ENCODE measurements at regions not wholly inside any gene's neighbourhood (a gene's known extent, or its start where the extent isn't known, plus 50 kb on each side); places are given as distances from the start of the nearest gene placed in this dataset.

- intact Hi-C loops (cut with micrococcal nuclease; ENCODE audit: unreplicated experiment), result no loop called here
- TF ChIP-seq, protein P1, sequence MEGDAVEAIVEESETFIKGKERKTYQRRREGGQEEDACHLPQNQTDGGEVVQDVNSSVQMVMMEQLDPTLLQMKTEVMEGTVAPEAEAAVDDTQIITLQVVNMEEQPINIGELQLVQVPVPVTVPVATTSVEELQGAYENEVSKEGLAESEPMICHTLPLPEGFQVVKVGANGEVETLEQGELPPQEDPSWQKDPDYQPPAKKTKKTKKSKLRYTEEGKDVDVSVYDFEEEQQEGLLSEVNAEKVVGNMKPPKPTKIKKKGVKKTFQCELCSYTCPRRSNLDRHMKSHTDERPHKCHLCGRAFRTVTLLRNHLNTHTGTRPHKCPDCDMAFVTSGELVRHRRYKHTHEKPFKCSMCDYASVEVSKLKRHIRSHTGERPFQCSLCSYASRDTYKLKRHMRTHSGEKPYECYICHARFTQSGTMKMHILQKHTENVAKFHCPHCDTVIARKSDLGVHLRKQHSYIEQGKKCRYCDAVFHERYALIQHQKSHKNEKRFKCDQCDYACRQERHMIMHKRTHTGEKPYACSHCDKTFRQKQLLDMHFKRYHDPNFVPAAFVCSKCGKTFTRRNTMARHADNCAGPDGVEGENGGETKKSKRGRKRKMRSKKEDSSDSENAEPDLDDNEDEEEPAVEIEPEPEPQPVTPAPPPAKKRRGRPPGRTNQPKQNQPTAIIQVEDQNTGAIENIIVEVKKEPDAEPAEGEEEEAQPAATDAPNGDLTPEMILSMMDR (conservative IDR thresholded peaks at IDR 0.05; ENCODE audit: low read length), result no peak
- TF ChIP-seq EZH2phosphoT487 (IDR thresholded peaks at IDR 0.05; ENCODE audit: borderline replicate concordance, low read depth, low read length), result no peak
- Histone ChIP-seq H3K4me2 (ENCODE audit: low read length) (no peak overlapping the region), H3K9me2 (ENCODE audit: insufficient read depth, low read length) (no peaks in the 10 kb centered on the region), H3K4me1 (ENCODE audit: insufficient read depth, low read length, poor library complexity, severe bottlenecking) (no peaks in the 10 kb centered on the region), H3K36me3 (ENCODE audit: insufficient read depth, low read length) (no peaks in the 10 kb centered on the region), H3K4me3 (ENCODE audit: low read depth, low read length, poor library complexity, severe bottlenecking) (no peak overlapping the region), H3K9me3 (ENCODE audit: low read length) (no peaks in the 10 kb centered on the region), H3K27ac (ENCODE audit: low read depth, low read length, poor library complexity, severe bottlenecking) (no peak overlapping the region), H2AFZ (ENCODE audit: low read length) (no peak overlapping the region), H3K79me2 (ENCODE audit: insufficient read depth, low read depth, low read length) (no peaks in the 10 kb centered on the region), H4K20me1 (ENCODE audit: insufficient read depth, low read length) (no peaks in the 10 kb centered on the region)
- no TSS peak for BruUV-seq (replicated peaks)
- no peak for DNase-seq (ENCODE audit: low spot score)
- CTCF ChIA-PET (ENCODE audit: unreplicated experiment), result no interaction called here
- POLR2A ChIA-PET, result no interaction called here
Measured at GRCh38 chr1:81428998-81429397, 371.7 kb upstream of the ADGRL2 start.

- no TSS peak for BruUV-seq (replicated peaks)
- no peaks in the 10 kb centered on the region for H3K9me3 ChIP-seq (ENCODE audit: low read length)
- no peak overlapping the region for H3K4me2 ChIP-seq (ENCODE audit: low read length)
- H3K9me2 ChIP-seq (ENCODE audit: insufficient read depth, low read length), result no peaks in the 10 kb centered on the region
- H3K4me1 ChIP-seq (ENCODE audit: insufficient read depth, low read length, poor library complexity, severe bottlenecking), result no peaks in the 10 kb centered on the region
- H3K4me3 ChIP-seq (ENCODE audit: low read depth, low read length, poor library complexity, severe bottlenecking), result no peak overlapping the region
- intact Hi-C loops (cut with micrococcal nuclease; ENCODE audit: unreplicated experiment), result no loop called here
- H3K27ac ChIP-seq (ENCODE audit: low read depth, low read length, poor library complexity, severe bottlenecking), result no peak overlapping the region
- H3K36me3 ChIP-seq (ENCODE audit: insufficient read depth, low read length), result no peaks in the 10 kb centered on the region
- ChIA-PET CTCF (ENCODE audit: unreplicated experiment) (no interaction called here), POLR2A (no interaction called here)
- H3K79me2 ChIP-seq (ENCODE audit: insufficient read depth, low read depth, low read length), result no peaks in the 10 kb centered on the region
- no peak for DNase-seq (ENCODE audit: low spot score)
- no peaks in the 10 kb centered on the region for H4K20me1 ChIP-seq (ENCODE audit: insufficient read depth, low read length)
- H2AFZ ChIP-seq (ENCODE audit: low read length), result no peak overlapping the region
- TF ChIP-seq, protein P1 (conservative IDR thresholded peaks at IDR 0.05; ENCODE audit: low read length), result no peak
- TF ChIP-seq EZH2phosphoT487 (IDR thresholded peaks at IDR 0.05; ENCODE audit: borderline replicate concordance, low read depth, low read length), result no peak
Measured at GRCh38 chr1:81424816-81425215, 375.9 kb upstream of the ADGRL2 start.

- intact Hi-C loops (cut with micrococcal nuclease; ENCODE audit: unreplicated experiment), result no loop called here
- Histone ChIP-seq H3K4me2 (ENCODE audit: low read length) (no peak overlapping the region), H2AFZ (ENCODE audit: low read length) (no peak overlapping the region), H3K36me3 (ENCODE audit: insufficient read depth, low read length) (no peaks in the 10 kb centered on the region), H3K79me2 (ENCODE audit: insufficient read depth, low read depth, low read length) (no peaks in the 10 kb centered on the region), H3K9me2 (ENCODE audit: insufficient read depth, low read length) (no peaks in the 10 kb centered on the region), H4K20me1 (ENCODE audit: insufficient read depth, low read length) (no peaks in the 10 kb centered on the region), H3K4me3 (ENCODE audit: low read depth, low read length, poor library complexity, severe bottlenecking) (no peak overlapping the region), H3K9me3 (ENCODE audit: low read length) (no peaks in the 10 kb centered on the region), H3K4me1 (ENCODE audit: insufficient read depth, low read length, poor library complexity, severe bottlenecking) (no peaks in the 10 kb centered on the region), H3K27ac (ENCODE audit: low read depth, low read length, poor library complexity, severe bottlenecking) (no peak overlapping the region)
- DNase-seq (ENCODE audit: low spot score), result no peak
- POLR2A ChIA-PET, result no interaction called here
- CTCF ChIA-PET (ENCODE audit: unreplicated experiment), result no interaction called here
- BruUV-seq (replicated peaks), result no TSS peak
- TF ChIP-seq, protein P1 (conservative IDR thresholded peaks at IDR 0.05; ENCODE audit: low read length), result no peak
- TF ChIP-seq EZH2phosphoT487 (IDR thresholded peaks at IDR 0.05; ENCODE audit: borderline replicate concordance, low read depth, low read length), result no peak
Measured at GRCh38 chr1:81424061-81424460, 376.7 kb upstream of the ADGRL2 start.
